Smooth muscle cell (in vitro differentiated cells): ENCODE measurements at regions not wholly inside any gene's neighbourhood (a gene's known extent, or its start where the extent isn't known, plus 50 kb on each side); places are given as distances from the start of the nearest gene placed in this dataset.

Experiments
- DNase-seq: peaks from one replicate; lab custom pipeline; 2025; ENCODE audit not compliant: unreplicated experiment; lab: John Stamatoyannopoulos, UW
- H2AFZ ChIP-seq: fragments of 200-600 bp; sonication (generic); 2 replicates; pipeline ENCODE4 v1.6.0; 2016; ENCODE audit warnings: antibody characterized with exemption, low read depth, mild to moderate bottlenecking
- H3F3A ChIP-seq: fragments of 200-600 bp; sonication (generic); 2 replicates; pipeline ENCODE4 v1.6.0; 2017; ENCODE audit warnings: antibody characterized with exemption, low read depth
- H3K27ac ChIP-seq: fragments of 200-600 bp; sonication (generic); 2 replicates; pipeline ENCODE4 v1.5.1; 2016; ENCODE audit warnings: low read depth, mild to moderate bottlenecking
- H3K27me3 ChIP-seq: fragments of 200-600 bp; sonication (generic); 2 replicates; pipeline ENCODE4 v1.6.1; 2016; ENCODE audit warnings: low read depth, mild to moderate bottlenecking
- H3K36me3 ChIP-seq: fragments of 200-600 bp; sonication (generic); 2 replicates; pipeline ENCODE4 v1.5.1; 2016; ENCODE audit warnings: low read depth
- H3K4me1 ChIP-seq: fragments of 200-600 bp; sonication (generic); 2 replicates; pipeline ENCODE4 v1.5.1; 2016; ENCODE audit warnings: low read depth
- H3K4me2 ChIP-seq: fragments of 200-600 bp; sonication (generic); 2 replicates; pipeline ENCODE4 v1.6.0; 2016; ENCODE audit warnings: mild to moderate bottlenecking
- H3K4me3 ChIP-seq: fragments of 200-600 bp; sonication (generic); 2 replicates; pipeline ENCODE4 v1.5.1; 2016; ENCODE audit warnings: mild to moderate bottlenecking
- H3K79me2 ChIP-seq: fragments of 200-600 bp; sonication (generic); 2 replicates; pipeline ENCODE4 v1.6.0; 2016; ENCODE audit warnings: low read depth, mild to moderate bottlenecking
- H3K9ac ChIP-seq: fragments of 200-600 bp; sonication (generic); 2 replicates; pipeline ENCODE4 v1.6.0; 2016; ENCODE audit warnings: low read depth
- H3K9me3 ChIP-seq: fragments of 200-600 bp; sonication (generic); replicated peaks from 2 replicates; pipeline ENCODE4 v1.5.1; 2016; ENCODE audit warnings: low read depth
- H4K20me1 ChIP-seq: fragments of 200-600 bp; sonication (generic); 2 replicates; pipeline ENCODE4 v1.6.0; 2016; ENCODE audit warnings: low read depth
- whole genome bisulfite sequencing: methylation state at CpG from one replicate; pipeline ENCODE4 v1.1.7; 2016; ENCODE audit warnings: low lambda C conversion rate; 5-methylcytosine and 5-hydroxymethylcytosine counted together
- TF ChIP-seq, protein P1 (sequence below): fragments of 200-600 bp; sonication (generic); IDR thresholded peaks from 2 replicates; pipeline ENCODE4 v1.5.1; 2017; ENCODE audit warnings: borderline replicate concordance, mild to moderate bottlenecking, antibody characterized with exemption; ENCODE audit not compliant: insufficient read depth, poor library complexity, severe bottlenecking

DNA sequence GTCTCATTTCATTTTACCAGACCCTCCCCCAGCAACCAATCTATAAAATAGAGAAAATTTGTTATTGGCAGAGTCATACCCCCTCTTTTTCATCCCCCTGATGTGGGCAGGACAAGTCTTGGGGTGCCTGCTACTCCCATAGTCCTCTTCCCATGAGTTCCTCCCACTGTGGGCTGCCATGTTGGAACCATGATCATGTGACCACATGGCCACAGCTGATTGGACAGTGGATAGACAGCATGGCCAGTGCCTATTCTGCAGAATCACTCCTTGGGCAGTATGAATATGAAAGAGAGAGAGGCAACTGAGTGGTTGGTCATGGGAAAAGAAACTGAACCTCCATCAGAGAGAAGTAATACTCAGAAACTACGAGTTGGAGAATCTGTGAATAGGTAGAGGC is 84.9 kb downstream of the PDCL3 start:
- H3K79me2 ChIP-seq, result no peaks in the 10 kb centered on the region
- H4K20me1 ChIP-seq, result no peaks in the 10 kb centered on the region
- H3K27ac ChIP-seq, result no peak overlapping the region
- no peak overlapping the region for H3K9ac ChIP-seq
- H3K9me3 ChIP-seq, result no peaks in the 10 kb centered on the region
- H2AFZ ChIP-seq, result no peak overlapping the region
- 88% methylated on average over 1 of the region's 1 CpG for WGBS
- H3F3A ChIP-seq, result no peaks in the 10 kb centered on the region
- H3K4me3 ChIP-seq, result no peak overlapping the region
- TF ChIP-seq, protein P1, sequence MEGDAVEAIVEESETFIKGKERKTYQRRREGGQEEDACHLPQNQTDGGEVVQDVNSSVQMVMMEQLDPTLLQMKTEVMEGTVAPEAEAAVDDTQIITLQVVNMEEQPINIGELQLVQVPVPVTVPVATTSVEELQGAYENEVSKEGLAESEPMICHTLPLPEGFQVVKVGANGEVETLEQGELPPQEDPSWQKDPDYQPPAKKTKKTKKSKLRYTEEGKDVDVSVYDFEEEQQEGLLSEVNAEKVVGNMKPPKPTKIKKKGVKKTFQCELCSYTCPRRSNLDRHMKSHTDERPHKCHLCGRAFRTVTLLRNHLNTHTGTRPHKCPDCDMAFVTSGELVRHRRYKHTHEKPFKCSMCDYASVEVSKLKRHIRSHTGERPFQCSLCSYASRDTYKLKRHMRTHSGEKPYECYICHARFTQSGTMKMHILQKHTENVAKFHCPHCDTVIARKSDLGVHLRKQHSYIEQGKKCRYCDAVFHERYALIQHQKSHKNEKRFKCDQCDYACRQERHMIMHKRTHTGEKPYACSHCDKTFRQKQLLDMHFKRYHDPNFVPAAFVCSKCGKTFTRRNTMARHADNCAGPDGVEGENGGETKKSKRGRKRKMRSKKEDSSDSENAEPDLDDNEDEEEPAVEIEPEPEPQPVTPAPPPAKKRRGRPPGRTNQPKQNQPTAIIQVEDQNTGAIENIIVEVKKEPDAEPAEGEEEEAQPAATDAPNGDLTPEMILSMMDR, result no peak
- H3K27me3 ChIP-seq, result no peaks in the 10 kb centered on the region
- no peak for DNase-seq
- H3K4me1 ChIP-seq, result no peaks in the 10 kb centered on the region
- no peak overlapping the region for H3K4me2 ChIP-seq
- no peaks in the 10 kb centered on the region for H3K36me3 ChIP-seq

DNA sequence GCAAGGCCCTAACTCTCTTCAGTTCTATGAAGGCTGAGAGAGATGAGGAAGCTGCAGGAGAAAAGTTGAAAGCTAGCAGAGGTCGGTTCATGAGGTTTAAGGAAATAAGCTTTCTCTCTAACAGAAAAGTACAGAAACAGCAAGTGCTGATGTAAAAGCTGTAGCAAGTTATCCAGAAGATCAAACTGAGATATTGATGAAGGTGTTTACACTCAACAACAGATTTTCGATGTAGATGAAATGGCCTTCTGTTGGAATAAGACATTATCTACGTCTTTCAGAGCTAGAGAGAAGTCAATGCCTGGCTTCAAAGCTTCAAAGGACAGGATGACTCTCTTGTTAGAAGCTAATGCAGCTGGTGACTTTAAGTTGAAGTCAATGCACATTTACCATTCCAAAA is 87.4 kb downstream of the PDCL3 start:
- Histone ChIP-seq H3K27me3 (no peaks in the 10 kb centered on the region), H3K4me1 (no peaks in the 10 kb centered on the region), H3K36me3 (no peaks in the 10 kb centered on the region), H3F3A (no peaks in the 10 kb centered on the region), H3K4me3 (no peak overlapping the region), H3K27ac (no peak overlapping the region), H4K20me1 (no peaks in the 10 kb centered on the region), H3K9me3 (no peaks in the 10 kb centered on the region), H3K9ac (no peak overlapping the region), H2AFZ (no peak overlapping the region), H3K79me2 (no peaks in the 10 kb centered on the region), H3K4me2 (no peak overlapping the region)
- TF ChIP-seq, protein P1, result no peak
- DNase-seq, result no peak
- 79% methylated on average over 3 of the region's 3 CpGs for WGBS

- Histone ChIP-seq H3K4me1 (no peaks in the 10 kb centered on the region), H3K27me3 (no peaks in the 10 kb centered on the region), H3K36me3 (no peaks in the 10 kb centered on the region), H3K79me2 (no peaks in the 10 kb centered on the region), H3K27ac (no peak overlapping the region), H2AFZ (no peak overlapping the region), H3K9ac (no peak overlapping the region), H3K9me3 (no peaks in the 10 kb centered on the region), H3F3A (no peaks in the 10 kb centered on the region), H3K4me2 (no peak overlapping the region), H3K4me3 (no peak overlapping the region), H4K20me1 (no peaks in the 10 kb centered on the region)
- DNase-seq, result no peak
- TF ChIP-seq, protein P1, result no peak
- WGBS, result 86% methylated on average over 7 of the region's 7 CpGs
Measured at GRCh38 chr2:100653449-100654035, 90.7 kb downstream of the PDCL3 start.

GRCh38 chr2:100654611-100655010 is 91.8 kb downstream of the PDCL3 start:
- Histone ChIP-seq H3K9me3 (no peaks in the 10 kb centered on the region), H3K27me3 (no peaks in the 10 kb centered on the region), H3K36me3 (no peaks in the 10 kb centered on the region), H3F3A (no peaks in the 10 kb centered on the region), H3K27ac (no peak overlapping the region), H4K20me1 (no peaks in the 10 kb centered on the region), H3K4me3 (no peak overlapping the region), H3K9ac (no peak overlapping the region), H3K79me2 (no peaks in the 10 kb centered on the region), H2AFZ (no peak overlapping the region), H3K4me2 (no peak overlapping the region), H3K4me1 (no peaks in the 10 kb centered on the region)
- no peak for DNase-seq
- WGBS, result 98% methylated on average over 7 of the region's 7 CpGs
- TF ChIP-seq, protein P1, result no peak
